Activated CD4-positive, alpha-beta T cell treated with anti-CD3 and anti-CD28 coated beads for 24 hours (primary cell): ENCODE measurements at regions not wholly inside any gene's neighbourhood (a gene's known extent, or its start where the extent isn't known, plus 50 kb on each side); places are given as distances from the start of the nearest gene placed in this dataset.

Experiments
- DNase-seq, 2 donors: peaks; one replicate each; pipeline ENCODE4 v3.0.0-alpha.2; 2020; ENCODE audit warnings: low read depth in 2 of 2

GRCh38 chr5:35364350-35364749 is 134.1 kb upstream of the PRLR start:
- no peak for DNase-seq

- DNase-seq = no peak
These were observed 133.2 kb upstream of the PRLR start for GRCh38 chr5:35363387-35363965.

- no peak for DNase-seq
These were observed 132.5 kb upstream of the PRLR start for GRCh38 chr5:35362772-35363171.

GRCh38 chr5:35360671-35361070 is 130.4 kb upstream of the PRLR start:
- no peak for DNase-seq

GRCh38 chr5:35359859-35360258 is 129.6 kb upstream of the PRLR start:
- no peak for DNase-seq

GRCh38 chr5:35357973-35358372 is 127.7 kb upstream of the PRLR start:
- DNase-seq = no peak

- DNase-seq = no peak
These were observed 126.4 kb upstream of the PRLR start for GRCh38 chr5:35356725-35357124.

GRCh38 chr5:35354751-35355150 is 124.5 kb upstream of the PRLR start:
- DNase-seq = no peak

- DNase-seq = no peak
These were observed 114.9 kb upstream of the PRLR start for GRCh38 chr5:35345222-35345621.

GRCh38 chr5:35342664-35343063 is 112.4 kb upstream of the PRLR start:
- DNase-seq = no peak

GRCh38 chr5:35341189-35341588 is 110.9 kb upstream of the PRLR start:
- no peak for DNase-seq

GRCh38 chr5:35339616-35340100 is 109.4 kb upstream of the PRLR start:
- DNase-seq = no peak

GRCh38 chr5:35339006-35339405 is 108.7 kb upstream of the PRLR start:
- DNase-seq = no peak

- no peak for DNase-seq
These were observed 107.8 kb upstream of the PRLR start for GRCh38 chr5:35338157-35338453.

- no peak for DNase-seq
These were observed 107.3 kb upstream of the PRLR start for GRCh38 chr5:35337340-35338156.

- DNase-seq = no peak
These were observed 105.9 kb upstream of the PRLR start for GRCh38 chr5:35336230-35336629.

GRCh38 chr5:35335752-35336151 is 105.5 kb upstream of the PRLR start:
- DNase-seq = no peak

GRCh38 chr5:35333366-35333765 is 103.1 kb upstream of the PRLR start:
- DNase-seq = no peak

- no peak for DNase-seq
These were observed 102.0 kb upstream of the PRLR start for GRCh38 chr5:35331956-35332950.

GRCh38 chr5:35325836-35326235 is 95.5 kb upstream of the PRLR start:
- no peak for DNase-seq

- DNase-seq = no peak
These were observed 94.4 kb upstream of the PRLR start for GRCh38 chr5:35324679-35325078.

GRCh38 chr5:35324201-35324600 is 93.9 kb upstream of the PRLR start:
- no peak for DNase-seq
